Astrocyte (in vitro differentiated cells and primary cell): ENCODE measurements at regions not wholly inside any gene's neighbourhood (a gene's known extent, or its start where the extent isn't known, plus 50 kb on each side); places are given as distances from the start of the nearest gene placed in this dataset.
A peak's percentile ranks its signal among the peaks of the same experiment; 100 is the strongest.

Experiments used
- DNase-seq: peaks from one replicate; pipeline ENCODE4 v3.0.0-alpha.2; 2010; ENCODE audit warnings: low read depth
- FAIRE-seq: peaks from 2 replicates; lab custom pipeline; 2011; peaks lifted over from hg19 to GRCh38; lab: Jason Lieb, UNC
- H2AFZ ChIP-seq: 2 replicates; pipeline ENCODE4 v1.6.0; 2012; ENCODE audit warnings: low read depth, low read length, inconsistent platforms
- H3K27ac ChIP-seq: 2 replicates; pipeline ENCODE4 v1.5.1; 2011; ENCODE audit warnings: low read depth, low read length, inconsistent platforms
- H3K27me3 ChIP-seq: 2 replicates; pipeline ENCODE4 v1.6.0; 2011; ENCODE audit warnings: low read length, inconsistent platforms; ENCODE audit not compliant: insufficient read depth
- H3K36me3 ChIP-seq: 2 replicates; pipeline ENCODE4 v1.5.1; 2011; ENCODE audit warnings: low read length, inconsistent platforms; ENCODE audit not compliant: insufficient read depth
- H3K4me1 ChIP-seq: 2 replicates; pipeline ENCODE4 v1.5.1; 2011; ENCODE audit warnings: low read length, inconsistent platforms; ENCODE audit not compliant: insufficient read depth
- H3K4me2 ChIP-seq: 2 replicates; pipeline ENCODE4 v1.6.0; 2012; ENCODE audit warnings: low read length, inconsistent platforms
- H3K4me3 ChIP-seq: 2 replicates; pipeline ENCODE4 v1.5.1; 2011; ENCODE audit warnings: low read depth, mild to moderate bottlenecking, low read length, inconsistent platforms; ENCODE audit not compliant: insufficient read depth
- H3K79me2 ChIP-seq: 2 replicates; pipeline ENCODE4 v1.6.0; 2012; ENCODE audit warnings: mild to moderate bottlenecking, low read length, inconsistent platforms; ENCODE audit not compliant: insufficient read depth
- H3K9ac ChIP-seq: 2 replicates; pipeline ENCODE4 v1.6.0; 2012; ENCODE audit warnings: mild to moderate bottlenecking, low read length, inconsistent platforms
- H3K9me3 ChIP-seq: 2 replicates; pipeline ENCODE4 v1.5.1; 2012; ENCODE audit warnings: low read depth, mild to moderate bottlenecking, low read length, inconsistent platforms; ENCODE audit not compliant: insufficient read depth
- H4K20me1 ChIP-seq: 2 replicates; pipeline ENCODE4 v1.6.0; 2012; ENCODE audit warnings: low read length, inconsistent platforms; ENCODE audit not compliant: insufficient read depth
- H3K27ac Mint-ChIP-seq: one replicate; pipeline ENCODE4 v1.8.0; 2021; ENCODE audit warnings: mild to moderate bottlenecking, mixed read lengths; ENCODE audit not compliant: unreplicated experiment
- H3K27me3 Mint-ChIP-seq: one replicate; pipeline ENCODE4 v1.8.0; 2021; ENCODE audit warnings: low read depth, mixed read lengths; ENCODE audit not compliant: unreplicated experiment
- H3K36me3 Mint-ChIP-seq: one replicate; pipeline ENCODE4 v1.8.0; 2021; ENCODE audit warnings: low read depth, mixed read lengths; ENCODE audit not compliant: unreplicated experiment
- H3K4me1 Mint-ChIP-seq: one replicate; pipeline ENCODE4 v1.8.0; 2021; ENCODE audit warnings: low read depth, mixed read lengths; ENCODE audit not compliant: unreplicated experiment
- H3K4me3 Mint-ChIP-seq: one replicate; pipeline ENCODE4 v1.8.0; 2021; ENCODE audit warnings: mild to moderate bottlenecking, moderate library complexity, mixed read lengths; ENCODE audit not compliant: unreplicated experiment
- H3K9me3 Mint-ChIP-seq: one replicate; pipeline ENCODE4 v1.8.0; 2021; ENCODE audit warnings: mild to moderate bottlenecking, mixed read lengths; ENCODE audit not compliant: unreplicated experiment
- CTCF ChIP-seq: IDR thresholded peaks from 2 replicates; pipeline ENCODE4 v1.5.1; 2011; ENCODE audit warnings: low read depth, mild to moderate bottlenecking, inconsistent platforms, low read length, moderate library complexity; ENCODE audit not compliant: insufficient read depth
- EZH2 ChIP-seq: IDR thresholded peaks from 2 replicates; pipeline ENCODE4 v1.6.1; 2012; ENCODE audit warnings: mild to moderate bottlenecking, low read length, inconsistent platforms; ENCODE audit not compliant: insufficient read depth

DNA sequence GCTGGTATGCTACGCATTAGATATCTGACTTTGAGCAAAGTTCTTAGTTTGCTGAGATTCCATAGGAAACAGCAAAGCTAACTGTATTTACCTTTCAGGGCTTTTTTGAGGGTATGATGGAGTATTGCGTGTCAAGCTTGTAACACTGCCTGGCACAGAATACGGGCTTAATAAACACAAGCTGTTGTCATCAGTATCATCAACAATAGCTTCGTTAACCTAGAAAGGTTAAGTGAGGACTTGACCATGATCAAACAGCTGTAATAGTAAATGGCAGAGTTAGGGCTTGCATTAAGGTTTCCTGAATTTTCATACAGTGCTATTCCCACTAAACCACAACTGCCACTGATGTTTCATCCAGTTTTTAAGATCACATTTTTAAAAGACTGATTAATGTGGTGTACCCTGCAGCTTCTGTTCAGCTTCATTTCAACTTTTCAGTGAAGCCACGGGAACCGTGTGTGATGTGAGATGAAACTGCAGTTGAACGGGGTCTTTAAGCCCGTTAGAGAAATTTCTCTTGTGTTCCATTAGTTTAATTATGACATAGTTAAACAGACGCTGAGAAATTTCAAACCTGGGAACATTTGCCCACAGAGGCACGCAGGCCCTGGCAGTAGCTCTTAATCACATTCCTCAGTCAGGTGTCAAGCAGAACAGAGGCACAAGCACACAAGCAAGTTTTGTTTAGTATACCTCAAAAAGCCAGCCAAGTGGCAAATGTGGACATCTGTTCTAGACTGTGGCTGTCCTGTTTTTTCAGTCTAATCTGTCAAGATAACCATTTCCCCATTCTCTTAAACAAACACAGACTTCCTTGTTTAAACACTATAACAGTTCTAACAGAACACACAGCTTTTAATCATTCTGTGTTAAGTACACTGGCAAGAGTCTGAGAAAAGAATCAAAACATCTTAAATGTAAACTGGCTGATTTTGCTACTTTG is 147.1 kb downstream of the ZNF608 start:
- Histone ChIP-seq H3K27ac (peak overlapping the region; percentile 59), H3K4me3 (no peak overlapping the region), H3K9ac (peak overlapping the region; percentile 24), H2AFZ (no peak overlapping the region), H4K20me1 (no peaks in the 10 kb centered on the region), H3K4me1 (peaks cover 27% of the 10 kb centered on the region), H3K4me2 (peak overlapping the region; percentile 60), H3K9me3 (no peaks in the 10 kb centered on the region), H3K36me3 (no peaks in the 10 kb centered on the region), H3K27me3 (no peaks in the 10 kb centered on the region), H3K79me2 (no peaks in the 10 kb centered on the region)
- Mint-ChIP-seq H3K36me3 (no peaks in the 10 kb centered on the region), H3K27ac (peak overlapping the region; percentile 89), H3K4me3 (no peak overlapping the region), H3K4me1 (peaks cover 27% of the 10 kb centered on the region), H3K27me3 (no peaks in the 10 kb centered on the region), H3K9me3 (peaks cover 3% of the 10 kb centered on the region)
- DNase-seq (peak; percentile 92), FAIRE-seq (peak; percentile 72)
- TF ChIP-seq CTCF: no peak
- no peak for TF ChIP-seq EZH2

- H3K27ac Mint-ChIP-seq: peak overlapping the region; percentile 97
Measured at GRCh38 chr5:124596595-124597421, 149.6 kb downstream of the ZNF608 start.

More at GRCh38 chr5:124596595-124597421, 149.6 kb downstream of the ZNF608 start:
- H3K36me3 ChIP-seq: no peaks in the 10 kb centered on the region
- Mint-ChIP-seq H3K9me3 (peaks cover 3% of the 10 kb centered on the region), H3K4me3 (no peak overlapping the region), H3K36me3 (peaks cover 2% of the 10 kb centered on the region), H3K27me3 (no peaks in the 10 kb centered on the region), H3K4me1 (peaks cover 22% of the 10 kb centered on the region)
- H3K4me2 ChIP-seq: peak overlapping the region; percentile 46
- no peak overlapping the region for H2AFZ ChIP-seq
- H3K27me3 ChIP-seq: no peaks in the 10 kb centered on the region
- H3K9ac ChIP-seq: no peak overlapping the region
- H3K4me1 ChIP-seq: peaks cover 27% of the 10 kb centered on the region
- DNase-seq (peak; percentile 97), FAIRE-seq (peak; percentile 82)
- H4K20me1 ChIP-seq: no peaks in the 10 kb centered on the region
- TF ChIP-seq CTCF (no peak), EZH2 (no peak)
- H3K9me3 ChIP-seq: no peaks in the 10 kb centered on the region
- H3K79me2 ChIP-seq: no peaks in the 10 kb centered on the region
- peak overlapping the region; percentile 52 for H3K27ac ChIP-seq
- H3K4me3 ChIP-seq: no peak overlapping the region
